Keratinocyte (primary cell): ENCODE measurements at regions not wholly inside any gene's neighbourhood (a gene's known extent, or its start where the extent isn't known, plus 50 kb on each side); places are given as distances from the start of the nearest gene placed in this dataset.

Source experiments
- CTCF ChIP-seq, 3 experiments: IDR thresholded peaks in 1 of 3; conservative IDR thresholded peaks in 1 of 3; optimal IDR thresholded peaks in 1 of 3; 2 replicates in 2 of 3; 3 replicates in 1 of 3; pipeline versions ENCODE3 to v1.5.1; 2011; ENCODE audit warnings: low read length in 3 of 3, mild to moderate bottlenecking in 3 of 3, moderate library complexity in 2 of 3, control low read depth in 1 of 3, inconsistent platforms in 1 of 3; ENCODE audit not compliant: insufficient read depth in 2 of 3; ENCODE audit errors: extremely low read depth in 1 of 3
- EZH2 ChIP-seq: IDR thresholded peaks from one replicate; pipeline ENCODE4 v1.6.1; 2012; ENCODE audit warnings: inconsistent platforms, mild to moderate bottlenecking, low read length, moderate library complexity

GRCh38 chr16:54645345-54645744 lies 285.3 kb upstream of the IRX5 start:
- no peak for TF ChIP-seq CTCF (optimal IDR thresholded peaks at IDR 0.05 in 1 of 3, IDR thresholded peaks at IDR 0.05 in 1 of 3, conservative IDR thresholded peaks at IDR 0.05 in 1 of 3; ENCODE audit: extremely low read depth in 1 of 3, insufficient read depth in 2 of 3, low read length in 3 of 3)
- no peak for TF ChIP-seq EZH2
